Transverse colon (tissue), 4 donors: ENCODE measurements at regions not wholly inside any gene's neighbourhood (a gene's known extent, or its start where the extent isn't known, plus 50 kb on each side); places are given as distances from the start of the nearest gene placed in this dataset.

Source experiments
- DNase-seq: peaks from one replicate; pipeline ENCODE4 v3.0.0-alpha.2; 2019
- H3K27ac ChIP-seq, 4 donors: fragments of 200-600 bp; sonication (generic); 2 replicates each; pipeline ENCODE4 v1.5.1; 2016 to 2018; ENCODE audit warnings: inconsistent platforms in 4 of 4
- H3K27me3 ChIP-seq: fragments of 200-600 bp; sonication (generic); 2 replicates; pipeline ENCODE4 v1.5.1; 2017; ENCODE audit warnings: inconsistent platforms
- H3K36me3 ChIP-seq, 4 donors: fragments of 200-600 bp; sonication (generic); 2 replicates each; pipeline ENCODE4 v1.5.1; 2017 to 2019; ENCODE audit warnings: inconsistent platforms in 4 of 4
- H3K4me1 ChIP-seq, 4 donors: fragments of 200-600 bp; sonication (generic); 2 replicates each; pipeline ENCODE4 v1.5.1; 2017 to 2020; ENCODE audit warnings: inconsistent platforms in 4 of 4
- H3K4me3 ChIP-seq, 4 donors: fragments of 200-600 bp; sonication (generic); 1 replicate in 1 of 4; 2 replicates in 3 of 4; pipeline versions ENCODE4 v1.5.1 to v1.6.1; 2017 to 2019; ENCODE audit warnings: inconsistent platforms in 4 of 4
- H3K9me3 ChIP-seq, 2 donors: fragments of 200-600 bp; sonication (generic); 2 replicates each; pipeline ENCODE4 v1.5.1; 2017 to 2019; ENCODE audit warnings: inconsistent platforms in 2 of 2
- CTCF ChIP-seq, 5 experiments: fragments of 200-600 bp in 3 of 5; fragments of 450-650 bp in 2 of 5; sonication (generic) in 3 of 5; IDR thresholded peaks; 1 replicate in 2 of 5; 2 replicates in 3 of 5; pipeline ENCODE4 v1.5.1; 2016 to 2017; ENCODE audit warnings: antibody characterized with exemption in 5 of 5, inconsistent platforms in 3 of 5, mild to moderate bottlenecking in 2 of 5, moderate library complexity in 1 of 5
- EP300 ChIP-seq: sonication (generic); formaldehyde crosslinking; IDR thresholded peaks from one replicate; pipeline ENCODE4 v1.6.1; 2017; ENCODE audit warnings: antibody characterized with exemption, low read depth
- POLR2A ChIP-seq: fragments of 450-650 bp; IDR thresholded peaks from one replicate; pipeline ENCODE4 v1.6.1; 2016; ENCODE audit warnings: antibody characterized with exemption, mild to moderate bottlenecking, moderate library complexity
- POLR2AphosphoS5 ChIP-seq, 3 donors: sonication (generic); formaldehyde crosslinking; IDR thresholded peaks; one replicate each; pipeline ENCODE4 v1.6.1; 2016; ENCODE audit warnings: antibody characterized with exemption in 3 of 3
- WGBS, 2 donors: methylation state at CpG; one replicate each; pipeline ENCODE4 v1.1.5; 2018; ENCODE audit warnings: low coverage in 1 of 2; 5-methylcytosine and 5-hydroxymethylcytosine counted together
- in situ Hi-C, 4 donors: fragments of 200-750 bp; cut with MboI; loops; one replicate each; pipeline versions ENCODE4 v1.15.0 to v1.15.1; 2017; ENCODE audit warnings: low sequenced_read_pairs in 3 of 4, low pct_ligation_motif_present in 1 of 4, low pct_unique_long_range_greater_than_20kb in 1 of 4
- intact Hi-C: fragments of 100-400 bp; cut with DNase I; formaldehyde crosslinking; loops from one replicate; pipeline ENCODE4 v1.15.1; 2023; ENCODE audit warnings: low total_unique reads

GRCh38 chr12:98379106-98379505 lies 136.3 kb upstream of the TMPO start:
- in situ Hi-C loops (loop anchor here in 3 of 4 donors (25.0 kb wide), 4 partner anchors 1217 to 1817 kb away; no protein-coding TSS in a partner anchor), intact Hi-C loops (no loop called here)
- DNase-seq = no peak
- TF ChIP-seq POLR2A = no peak
- TF ChIP-seq POLR2AphosphoS5 (IDR thresholded peaks at IDR 0.05) = no peak
- TF ChIP-seq CTCF (IDR thresholded peaks at IDR 0.05) = no peak
- 33% methylated on average over 1 of the region's 1 CpG; no CpG with 5 or more reads in 1 of the 2 donors for WGBS, 2 donors
- H3K4me3 ChIP-seq = no peak overlapping the region
- H3K27me3 ChIP-seq = no peaks in the 10 kb centered on the region
- no peaks in the 10 kb centered on the region for H3K9me3 ChIP-seq
- H3K36me3 ChIP-seq = no peaks in the 10 kb centered on the region
- no peak overlapping the region for H3K27ac ChIP-seq
- no peaks in the 10 kb centered on the region for H3K4me1 ChIP-seq

GRCh38 chr12:98385641-98386040 lies 129.7 kb upstream of the TMPO start:
- no peaks in the 10 kb centered on the region for H3K9me3 ChIP-seq
- H3K27ac ChIP-seq = no peak overlapping the region
- intact Hi-C loops (no loop called here), in situ Hi-C loops (loop anchor here in 3 of 4 donors (25.0 kb wide), 4 partner anchors 1223 to 1823 kb away; no protein-coding TSS in a partner anchor)
- H3K27me3 ChIP-seq = peaks cover 4% of the 10 kb centered on the region
- no peak for TF ChIP-seq POLR2A
- TF ChIP-seq EP300 = no peak
- TF ChIP-seq POLR2AphosphoS5 (IDR thresholded peaks at IDR 0.05) = no peak
- TF ChIP-seq CTCF (IDR thresholded peaks at IDR 0.05) = no peak
- H3K4me3 ChIP-seq = no peak overlapping the region
- no peaks in the 10 kb centered on the region for H3K36me3 ChIP-seq
- WGBS, 2 donors = 94% methylated on average over 1 of the region's 1 CpG; no CpG with 5 or more reads in 1 of the 2 donors
- H3K4me1 ChIP-seq = no peaks in the 10 kb centered on the region
- DNase-seq = no peak

- no peaks in the 10 kb centered on the region for H3K36me3 ChIP-seq
- peaks cover 4% of the 10 kb centered on the region for H3K27me3 ChIP-seq
- H3K4me1 ChIP-seq = no peaks in the 10 kb centered on the region
- intact Hi-C loops = no loop called here
- H3K4me3 ChIP-seq = no peak overlapping the region
- no peak overlapping the region for H3K27ac ChIP-seq
- TF ChIP-seq POLR2A (no peak), POLR2AphosphoS5 (IDR thresholded peaks at IDR 0.05) (no peak), CTCF (IDR thresholded peaks at IDR 0.05) (no peak), EP300 (no peak)
- in situ Hi-C loops = loop anchor here in 3 of 4 donors (25.0 kb wide), 4 partner anchors 1225 to 1825 kb away; no protein-coding TSS in a partner anchor
- 75 to 81% methylated on average over 2 of the region's 2 CpGs for WGBS, 2 donors
- no peaks in the 10 kb centered on the region for H3K9me3 ChIP-seq
- DNase-seq = no peak
Observed at GRCh38 chr12:98387444-98387843, 127.9 kb upstream of the TMPO start.

GRCh38 chr12:98388126-98388525 lies 127.3 kb upstream of the TMPO start:
- H3K36me3 ChIP-seq = no peaks in the 10 kb centered on the region
- no peak for DNase-seq
- intact Hi-C loops (no loop called here), in situ Hi-C loops (loop anchor here in 3 of 4 donors (25.0 kb wide), 4 partner anchors 1226 to 1826 kb away; no protein-coding TSS in a partner anchor)
- H3K27ac ChIP-seq = no peak overlapping the region
- H3K27me3 ChIP-seq = peaks cover 4% of the 10 kb centered on the region
- H3K9me3 ChIP-seq = no peaks in the 10 kb centered on the region
- H3K4me1 ChIP-seq = no peaks in the 10 kb centered on the region
- H3K4me3 ChIP-seq = no peak overlapping the region
- WGBS, 2 donors = 81 to 82% methylated on average over 10 of the region's 10 CpGs
- TF ChIP-seq CTCF (IDR thresholded peaks at IDR 0.05) (no peak), POLR2A (no peak), EP300 (no peak), POLR2AphosphoS5 (IDR thresholded peaks at IDR 0.05) (no peak)
